HG03060 (cell line): ENCODE measurements at regions not wholly inside any gene's neighbourhood (a gene's known extent, or its start where the extent isn't known, plus 50 kb on each side); places are given as distances from the start of the nearest gene placed in this dataset.
"Not testable (repeated sequence)": the region's sequence is repeated elsewhere in the genome, so short reads cannot be mapped to it uniquely, and the experiment has no call there.

ENCODE experiments used
- ATAC-seq: cut with Tn5 transposase; IDR thresholded peaks from one replicate; pipeline ENCODE4 v1.9.1; 2021; ENCODE audit warnings: low read depth, moderate number of reproducible peaks; ENCODE audit not compliant: unreplicated experiment

- ATAC-seq: not testable (repeated sequence)
These were observed 255.1 kb upstream of the PAPPA start for GRCh38 chr9:115898478-115898877.

- no peak for ATAC-seq
These were observed 252.9 kb upstream of the PAPPA start for GRCh38 chr9:115900698-115901097.

GRCh38 chr9:115910959-115911358, 242.6 kb upstream of the PAPPA start:
- no peak for ATAC-seq

- no peak for ATAC-seq
These were observed 241.5 kb upstream of the PAPPA start for GRCh38 chr9:115912086-115912485.

- no peak for ATAC-seq
These were observed 239.9 kb upstream of the PAPPA start for GRCh38 chr9:115913696-115914095.

- no peak for ATAC-seq
These were observed 239.3 kb upstream of the PAPPA start for GRCh38 chr9:115914291-115914690.

- ATAC-seq: no peak
These were observed 232.3 kb upstream of the PAPPA start for GRCh38 chr9:115921301-115921700.

GRCh38 chr9:115922444-115922843, 231.1 kb upstream of the PAPPA start:
- no peak for ATAC-seq

GRCh38 chr9:115923410-115923809, 230.2 kb upstream of the PAPPA start:
- no peak for ATAC-seq

- no peak for ATAC-seq
These were observed 229.5 kb upstream of the PAPPA start for GRCh38 chr9:115923903-115924668.

GRCh38 chr9:115924669-115924987, 229.0 kb upstream of the PAPPA start:
- ATAC-seq: no peak

- ATAC-seq: no peak
These were observed 228.2 kb upstream of the PAPPA start for GRCh38 chr9:115925424-115925823.

- no peak for ATAC-seq
These were observed 223.1 kb upstream of the PAPPA start for GRCh38 chr9:115930472-115930871.

GRCh38 chr9:115938479-115938878, 215.1 kb upstream of the PAPPA start:
- no peak for ATAC-seq

GRCh38 chr9:115939065-115939765, 214.4 kb upstream of the PAPPA start:
- no peak for ATAC-seq

- ATAC-seq: no peak
These were observed 211.9 kb upstream of the PAPPA start for GRCh38 chr9:115941561-115942315.

- no peak for ATAC-seq
These were observed 210.0 kb upstream of the PAPPA start for GRCh38 chr9:115943431-115944165.

- ATAC-seq: no peak
These were observed 209.2 kb upstream of the PAPPA start for GRCh38 chr9:115944166-115944948.

- ATAC-seq: no peak
These were observed 208.6 kb upstream of the PAPPA start for GRCh38 chr9:115945009-115945431.

GRCh38 chr9:115946530-115946929, 207.1 kb upstream of the PAPPA start:
- ATAC-seq: no peak
